BJ (cell line): ENCODE measurements at regions not wholly inside any gene's neighbourhood (a gene's known extent, or its start where the extent isn't known, plus 50 kb on each side); places are given as distances from the start of the nearest gene placed in this dataset.

Source experiments
- CTCF ChIA-PET: fragments of 350-600 bp; formaldehyde crosslinking; extraction: SDS; loops from one replicate; lab custom pipeline; 2021; ENCODE audit warnings: antibody characterized with exemption, inconsistent platforms; lab: Yijun Ruan, JAX
- POLR2A ChIA-PET: fragments of 300-600 bp; sonication (Branson Sonifier 250); formaldehyde crosslinking; extraction: SDS; loops from one replicate; lab custom pipeline; 2021; ENCODE audit warnings: antibody characterized with exemption; lab: Charles Lee
- DNase-seq: peaks from one replicate; pipeline ENCODE4 v3.0.0-alpha.2; 2011; ENCODE audit warnings: low read depth
- H3K27me3 ChIP-seq: 2 replicates; pipeline ENCODE4 v1.6.0; 2011; ENCODE audit warnings: low read length; ENCODE audit not compliant: control insufficient read depth, insufficient read depth
- H3K36me3 ChIP-seq: 2 replicates; pipeline ENCODE4 v1.5.1; 2011; ENCODE audit warnings: low read length; ENCODE audit not compliant: control insufficient read depth, insufficient read depth
- H3K4me3 ChIP-seq: 2 replicates; pipeline ENCODE4 v1.5.1; 2011; ENCODE audit warnings: low read depth, mild to moderate bottlenecking, control low read depth, low read length
- TF ChIP-seq, protein P1 (sequence below): IDR thresholded peaks from 2 replicates; pipeline ENCODE4 v1.5.1; 2011; ENCODE audit warnings: low read depth, mild to moderate bottlenecking, control low read depth, inconsistent platforms, low read length, moderate library complexity; ENCODE audit not compliant: insufficient read depth

DNA sequence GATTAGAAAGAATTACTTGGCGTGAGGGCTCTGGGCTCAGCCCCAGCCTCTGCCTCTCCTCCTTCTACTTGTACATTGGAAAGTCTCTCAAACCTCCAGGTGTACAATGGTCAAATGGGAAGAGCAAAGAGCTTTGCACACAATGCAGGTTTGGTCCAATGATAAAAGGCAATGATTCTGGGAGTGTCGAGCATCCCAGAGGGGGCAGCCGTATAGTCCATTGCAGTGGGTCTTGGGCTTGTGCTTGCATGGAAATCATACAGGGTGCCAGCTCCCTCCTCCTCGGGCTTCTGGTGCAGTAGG, 98.0 kb upstream of the NCK2 start:
- Histone ChIP-seq H3K4me3 (no peak overlapping the region), H3K36me3 (no peaks in the 10 kb centered on the region), H3K27me3 (peaks cover 2% of the 10 kb centered on the region)
- ChIA-PET POLR2A (no interaction called here), CTCF (no interaction called here)
- DNase-seq, result no peak
- TF ChIP-seq, protein P1, sequence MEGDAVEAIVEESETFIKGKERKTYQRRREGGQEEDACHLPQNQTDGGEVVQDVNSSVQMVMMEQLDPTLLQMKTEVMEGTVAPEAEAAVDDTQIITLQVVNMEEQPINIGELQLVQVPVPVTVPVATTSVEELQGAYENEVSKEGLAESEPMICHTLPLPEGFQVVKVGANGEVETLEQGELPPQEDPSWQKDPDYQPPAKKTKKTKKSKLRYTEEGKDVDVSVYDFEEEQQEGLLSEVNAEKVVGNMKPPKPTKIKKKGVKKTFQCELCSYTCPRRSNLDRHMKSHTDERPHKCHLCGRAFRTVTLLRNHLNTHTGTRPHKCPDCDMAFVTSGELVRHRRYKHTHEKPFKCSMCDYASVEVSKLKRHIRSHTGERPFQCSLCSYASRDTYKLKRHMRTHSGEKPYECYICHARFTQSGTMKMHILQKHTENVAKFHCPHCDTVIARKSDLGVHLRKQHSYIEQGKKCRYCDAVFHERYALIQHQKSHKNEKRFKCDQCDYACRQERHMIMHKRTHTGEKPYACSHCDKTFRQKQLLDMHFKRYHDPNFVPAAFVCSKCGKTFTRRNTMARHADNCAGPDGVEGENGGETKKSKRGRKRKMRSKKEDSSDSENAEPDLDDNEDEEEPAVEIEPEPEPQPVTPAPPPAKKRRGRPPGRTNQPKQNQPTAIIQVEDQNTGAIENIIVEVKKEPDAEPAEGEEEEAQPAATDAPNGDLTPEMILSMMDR, result no peak

DNA sequence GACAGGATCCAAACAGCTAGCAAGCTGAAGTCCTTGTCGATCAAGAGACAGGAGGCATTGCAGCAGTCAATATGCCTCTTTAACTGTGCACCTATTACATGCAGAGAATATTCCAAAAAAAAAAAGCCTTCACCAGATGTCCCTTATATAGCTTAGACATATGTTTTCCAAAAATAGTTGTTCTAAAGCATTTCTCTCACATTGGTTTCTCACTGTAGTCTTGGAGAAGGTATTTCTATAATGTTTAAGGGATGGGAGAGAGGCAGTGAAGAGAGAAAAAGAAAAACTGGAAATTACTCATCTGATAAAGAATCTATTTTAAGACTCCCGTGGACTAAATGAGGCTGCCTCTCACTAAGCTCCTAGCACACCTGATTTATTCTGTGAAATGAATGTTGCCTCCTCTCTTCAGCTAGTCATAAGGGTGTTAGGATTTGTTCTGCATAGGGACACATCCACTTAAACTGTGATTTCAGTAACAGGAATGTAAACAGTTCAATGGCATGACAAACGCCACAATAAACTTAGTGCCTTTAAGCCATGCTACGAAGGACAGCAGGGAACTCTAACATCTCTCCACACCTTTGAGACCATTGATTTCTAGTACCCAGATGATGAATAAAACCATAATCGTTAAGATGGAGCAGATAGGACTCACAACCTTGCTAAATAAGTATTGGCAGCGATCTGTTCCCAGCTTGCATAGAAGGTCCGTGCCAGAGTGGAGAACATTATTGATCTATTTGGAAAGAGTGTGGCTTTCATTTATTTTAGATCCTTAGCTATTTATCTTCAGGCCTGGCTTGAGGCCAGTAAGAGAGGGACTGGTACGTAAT, 98.6 kb upstream of the NCK2 start:
- ChIA-PET POLR2A (no interaction called here), CTCF (no interaction called here)
- no peak for DNase-seq
- Histone ChIP-seq H3K36me3 (no peaks in the 10 kb centered on the region), H3K27me3 (peaks cover 5% of the 10 kb centered on the region), H3K4me3 (no peak overlapping the region)
- TF ChIP-seq, protein P1, result no peak

DNA sequence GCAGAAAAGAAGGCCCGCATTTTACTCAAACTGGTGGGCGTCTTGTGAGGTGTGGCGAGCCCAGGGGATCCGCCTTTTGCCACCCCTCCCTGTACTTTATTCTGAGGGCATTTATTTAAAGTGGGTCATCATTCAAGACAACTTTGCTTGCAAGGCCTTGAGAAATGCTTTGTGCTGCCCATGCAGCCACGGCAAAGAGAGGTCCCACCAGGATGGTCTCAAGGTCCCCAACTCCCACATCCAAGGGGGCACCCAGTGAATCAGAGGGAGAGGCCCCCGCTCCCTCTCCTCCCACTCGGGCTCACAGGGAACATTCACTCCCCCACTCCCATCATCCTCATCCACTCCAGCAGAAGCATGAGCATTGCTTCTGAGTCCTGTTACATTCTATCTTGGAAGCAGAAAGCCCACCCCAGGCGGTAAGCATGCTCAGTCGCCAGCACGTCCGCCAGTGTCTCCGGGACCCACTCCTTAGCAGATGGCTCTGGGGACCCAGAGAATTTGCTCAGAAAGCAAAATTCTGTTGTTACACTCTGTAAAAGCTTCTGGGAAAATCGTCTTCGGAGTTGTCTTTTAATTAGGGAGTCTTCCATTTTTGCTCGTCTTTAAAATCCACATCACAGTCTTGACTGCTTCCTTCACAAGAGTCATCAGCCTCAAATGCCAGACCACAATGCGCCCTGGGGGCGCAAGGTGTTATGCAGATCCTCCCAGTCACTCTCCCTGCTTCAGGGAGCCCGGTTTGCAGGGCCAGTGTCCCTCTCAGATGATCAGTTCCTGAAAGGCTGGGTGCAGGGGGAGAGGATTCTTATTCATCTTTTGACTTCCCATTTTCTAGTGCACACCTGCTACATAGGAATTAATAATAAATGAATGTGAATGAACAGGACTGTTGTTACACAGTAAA, 99.4 kb upstream of the NCK2 start:
- ChIA-PET POLR2A (no interaction called here), CTCF (no interaction called here)
- TF ChIP-seq, protein P1, result no peak
- DNase-seq, result no peak
- H3K36me3 ChIP-seq, result no peaks in the 10 kb centered on the region
- H3K4me3 ChIP-seq, result no peak overlapping the region
- H3K27me3 ChIP-seq, result peaks cover 5% of the 10 kb centered on the region

DNA sequence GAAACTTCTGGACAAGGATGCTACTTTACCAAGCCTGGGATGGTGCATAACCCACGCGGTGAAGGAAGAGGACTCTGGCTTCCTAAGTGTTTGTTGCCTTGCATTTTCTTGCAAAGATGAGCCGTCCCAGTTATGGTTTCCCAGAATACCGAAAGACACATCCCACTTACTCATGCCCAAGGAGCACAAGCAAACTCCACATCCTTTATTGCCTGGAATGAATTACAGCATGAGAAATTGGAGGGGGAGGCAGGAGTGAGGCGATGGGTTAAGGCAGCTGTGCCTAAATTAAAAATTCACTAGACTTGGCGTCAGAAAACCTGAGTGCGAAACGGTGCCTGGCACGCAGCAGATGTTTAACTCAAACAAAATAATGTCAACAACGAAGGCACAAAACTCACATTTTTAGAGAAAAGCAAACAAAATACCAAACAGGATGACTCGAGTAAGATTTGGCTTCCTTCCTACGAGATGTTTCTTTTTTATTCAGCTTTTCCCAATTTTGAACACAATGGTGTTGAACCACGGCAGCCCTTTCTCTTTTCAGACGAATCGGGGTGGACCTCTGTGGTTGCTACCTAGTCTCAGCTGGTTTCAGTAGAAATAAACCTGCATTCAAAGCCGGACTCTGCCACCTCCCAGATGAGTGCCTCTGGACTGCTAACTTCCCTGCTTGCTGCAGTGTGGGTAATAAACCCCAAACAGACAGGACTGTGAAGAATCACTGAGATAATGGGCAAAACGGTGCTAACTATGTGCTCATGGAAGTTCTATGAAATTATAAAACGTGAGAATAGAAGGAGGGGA, 100.3 kb upstream of the NCK2 start:
- no peak overlapping the region for H3K4me3 ChIP-seq
- POLR2A ChIA-PET, result no interaction called here
- TF ChIP-seq, protein P1, result no peak
- peaks cover 5% of the 10 kb centered on the region for H3K27me3 ChIP-seq
- no peaks in the 10 kb centered on the region for H3K36me3 ChIP-seq
- DNase-seq, result peak; percentile 43
- CTCF ChIA-PET, result no interaction called here
